H1 (cell line): ENCODE measurements at regions not wholly inside any gene's neighbourhood (a gene's known extent, or its start where the extent isn't known, plus 50 kb on each side); places are given as distances from the start of the nearest gene placed in this dataset.

ENCODE experiments used
- CTCF ChIA-PET: fragments of 300-600 bp; sonication (Branson Sonifier 250); formaldehyde crosslinking; loops from one replicate; lab custom pipeline; 2021; ENCODE audit not compliant: partially characterized antibody; lab: Charles Lee
- POLR2A ChIA-PET: fragments of 300-600 bp; sonication (Branson Sonifier 250); formaldehyde crosslinking; loops from one replicate; lab custom pipeline; 2021; ENCODE audit warnings: inconsistent platforms; ENCODE audit not compliant: partially characterized antibody; lab: Charles Lee
- DNase-seq, 2 experiments: peaks; one replicate each; pipeline versions ENCODE4 v3.0.0 to v3.0.0-alpha.2; 2010 to 2022; ENCODE audit warnings: low spot score in 2 of 2, low read depth in 1 of 2, mixed read lengths in 1 of 2
- FAIRE-seq: peaks from 2 replicates; lab custom pipeline; 2011; peaks lifted over from hg19 to GRCh38; lab: Jason Lieb, UNC
- H2AFZ ChIP-seq: 2 replicates; pipeline ENCODE4 v1.8.1; 2012; ENCODE audit warnings: low read length, inconsistent platforms
- H2AK5ac ChIP-seq: 2 replicates; pipeline ENCODE4 v1.6.1; 2013; ENCODE audit warnings: low read depth, low read length
- H2BK120ac ChIP-seq: replicated peaks from 2 replicates; pipeline ENCODE3; 2013; ENCODE audit warnings: low read depth, low read length, inconsistent platforms
- H2BK12ac ChIP-seq: 2 replicates; pipeline ENCODE4 v1.6.1; 2013; ENCODE audit warnings: low read depth, low read length
- H2BK15ac ChIP-seq: 2 replicates; pipeline ENCODE4 v1.6.1; 2013; ENCODE audit warnings: low read length
- H2BK20ac ChIP-seq: 2 replicates; pipeline ENCODE4 v1.6.1; 2013; ENCODE audit warnings: low read length
- H2BK5ac ChIP-seq: 2 replicates; pipeline ENCODE4 v1.6.1; 2013; ENCODE audit warnings: low read depth, low read length
- H3K14ac ChIP-seq: 2 replicates; pipeline ENCODE4 v1.6.1; 2013; ENCODE audit warnings: inconsistent platforms; ENCODE audit not compliant: insufficient read length
- H3K18ac ChIP-seq: 2 replicates; pipeline ENCODE4 v1.6.1; 2013; ENCODE audit warnings: low read length; ENCODE audit errors: extremely low read depth
- H3K23ac ChIP-seq: 2 replicates; pipeline ENCODE4 v1.6.1; 2013; ENCODE audit warnings: inconsistent platforms; ENCODE audit not compliant: insufficient read length
- H3K23me2 ChIP-seq: 2 replicates; pipeline ENCODE4 v1.6.1; 2013; ENCODE audit warnings: low read depth, low read length
- H3K27ac ChIP-seq: 2 replicates; pipeline ENCODE4 v1.6.1; 2011; ENCODE audit warnings: low read depth, low read length, inconsistent platforms
- H3K27me3 ChIP-seq, 4 experiments: replicated peaks in 1 of 4; 1 replicate in 1 of 4; 2 replicates in 3 of 4; pipeline versions ENCODE4 v1.6.1 to v1.8.1; 2011 to 2013; ENCODE audit warnings: low read length in 3 of 4, mild to moderate bottlenecking in 3 of 4, inconsistent platforms in 2 of 4, mixed read lengths in 2 of 4, moderate library complexity in 1 of 4; ENCODE audit not compliant: control insufficient read depth in 3 of 4, insufficient read depth in 3 of 4; ENCODE audit errors: extremely low read depth in 1 of 4
- H3K36me3 ChIP-seq, 4 experiments: 2 replicates each; pipeline versions ENCODE4 v1.6.1 to v1.8.1; 2011 to 2013; ENCODE audit warnings: mild to moderate bottlenecking in 4 of 4, low read length in 3 of 4, moderate library complexity in 2 of 4, control low read depth in 1 of 4, inconsistent platforms in 1 of 4; ENCODE audit not compliant: insufficient read depth in 4 of 4, control insufficient read depth in 2 of 4
- H3K4ac ChIP-seq: replicated peaks from 2 replicates; pipeline ENCODE3; 2013; ENCODE audit warnings: low read length, low read depth, mixed read lengths, inconsistent platforms; ENCODE audit not compliant: insufficient read length
- H3K4me1 ChIP-seq, 4 experiments: replicated peaks in 1 of 4; 1 replicate in 1 of 4; 2 replicates in 3 of 4; pipeline versions ENCODE4 v1.6.1 to v1.8.1; 2011 to 2013; ENCODE audit warnings: low read length in 3 of 4, inconsistent platforms in 2 of 4, mixed read lengths in 1 of 4; ENCODE audit not compliant: insufficient read depth in 4 of 4, control insufficient read depth in 3 of 4
- H3K4me2 ChIP-seq, 2 experiments: 2 replicates each; pipeline versions ENCODE4 v1.6.1 to v1.8.1; 2011 to 2013; ENCODE audit warnings: low read depth in 2 of 2, low read length in 2 of 2, control low read depth in 1 of 2, inconsistent platforms in 1 of 2, mild to moderate bottlenecking in 1 of 2; ENCODE audit not compliant: insufficient read depth in 1 of 2
- H3K4me3 ChIP-seq, 4 experiments: fragments of 200-600, 300-600 bp in 1 of 4; sonication (generic), shearing (Covaris generic), sonication (Bioruptor Twin) in 1 of 4; 2 replicates each; pipeline versions ENCODE4 v1.5.1 to v1.8.1; 2011 to 2016; ENCODE audit warnings: low read length in 4 of 4, low read depth in 3 of 4, control low read depth in 2 of 4, inconsistent platforms in 2 of 4, mild to moderate bottlenecking in 2 of 4, mixed read lengths in 1 of 4, moderate library complexity in 1 of 4; ENCODE audit not compliant: insufficient read depth in 2 of 4; ENCODE audit errors: extremely low read depth in 1 of 4
- H3K56ac ChIP-seq: replicated peaks from 2 replicates; pipeline ENCODE3; 2013; ENCODE audit warnings: low read depth, mild to moderate bottlenecking, mixed read lengths, low read length, inconsistent platforms; ENCODE audit not compliant: insufficient read length
- H3K79me1 ChIP-seq: 2 replicates; pipeline ENCODE4 v1.6.1; 2013; ENCODE audit warnings: low read depth, low read length, control low read depth
- H3K79me2 ChIP-seq, 2 experiments: 2 replicates each; pipeline versions ENCODE4 v1.6.1 to v1.8.1; 2012 to 2013; ENCODE audit warnings: low read length in 2 of 2, mild to moderate bottlenecking in 2 of 2, inconsistent platforms in 1 of 2; ENCODE audit not compliant: insufficient read depth in 2 of 2, control insufficient read depth in 1 of 2
- H3K9ac ChIP-seq, 4 experiments: replicated peaks in 1 of 4; 1 replicate in 1 of 4; 2 replicates in 3 of 4; pipeline versions ENCODE4 v1.6.1 to v1.8.1; 2011 to 2013; ENCODE audit warnings: low read depth in 3 of 4, low read length in 3 of 4, control low read depth in 2 of 4, mild to moderate bottlenecking in 2 of 4, moderate library complexity in 2 of 4, inconsistent platforms in 1 of 4; ENCODE audit errors: extremely low read depth in 1 of 4
- H3K9me3 ChIP-seq, 2 experiments: 2 replicates each; pipeline versions ENCODE4 v1.6.1 to v1.8.1; 2012 to 2013; ENCODE audit warnings: mild to moderate bottlenecking in 2 of 2, moderate library complexity in 2 of 2, control low read depth in 1 of 2, inconsistent platforms in 1 of 2, low read depth in 1 of 2, low read length in 1 of 2, mixed read lengths in 1 of 2; ENCODE audit not compliant: insufficient read depth in 2 of 2
- H4K20me1 ChIP-seq, 2 experiments: replicated peaks in 1 of 2; 2 replicates each; pipeline versions ENCODE3 to v1.8.1; 2011 to 2013; ENCODE audit warnings: inconsistent platforms in 2 of 2, low read length in 2 of 2, mild to moderate bottlenecking in 1 of 2; ENCODE audit not compliant: insufficient read depth in 2 of 2, control insufficient read depth in 1 of 2
- H4K5ac ChIP-seq: 2 replicates; pipeline ENCODE4 v1.6.1; 2013; ENCODE audit warnings: low read length, low read depth, mixed read lengths, inconsistent platforms; ENCODE audit not compliant: insufficient read length
- H4K8ac ChIP-seq: 2 replicates; pipeline ENCODE4 v1.8.0; 2013; ENCODE audit warnings: mild to moderate bottlenecking, moderate library complexity, low read length, inconsistent platforms; ENCODE audit not compliant: insufficient read depth; ENCODE audit errors: extremely low read depth
- H4K91ac ChIP-seq: replicated peaks from 2 replicates; pipeline ENCODE3; 2013; ENCODE audit warnings: low read length, mixed read lengths, inconsistent platforms; ENCODE audit not compliant: insufficient read length
- BACH1 ChIP-seq: IDR thresholded peaks from 2 replicates; pipeline ENCODE4 v1.6.1; 2012; ENCODE audit warnings: low read length, improper control_type of control experiment
- CBX8 ChIP-seq: fragments of 300-800, 300-1000 bp; sonication (generic); IDR thresholded peaks from 2 replicates; pipeline ENCODE4 v1.7.1; 2016; ENCODE audit warnings: low read depth, low read length, borderline replicate concordance
- CHD1 ChIP-seq: IDR thresholded peaks from 2 replicates; pipeline ENCODE4 v1.6.1; 2012; ENCODE audit warnings: low read depth, low read length, improper control_type of control experiment
- GABPA ChIP-seq: IDR thresholded peaks from 2 replicates; pipeline ENCODE4 v1.6.1; 2011; ENCODE audit warnings: mild to moderate bottlenecking, low read length, moderate library complexity, borderline replicate concordance; ENCODE audit not compliant: insufficient read depth
- GTF2F1 ChIP-seq: IDR thresholded peaks from 2 replicates; pipeline ENCODE4 v1.6.1; 2012; ENCODE audit warnings: low read depth, low read length, improper control_type of control experiment, borderline replicate concordance
- KDM1A ChIP-seq: fragments of 200-600, 300-600 bp; sonication (generic); IDR thresholded peaks from 2 replicates; pipeline ENCODE4 v1.7.1; 2016; ENCODE audit warnings: mild to moderate bottlenecking, low read length, borderline replicate concordance
- KDM4A ChIP-seq: IDR thresholded peaks from one replicate; pipeline ENCODE4 v1.7.1; 2012; ENCODE audit warnings: low read depth, mild to moderate bottlenecking, moderate library complexity, low read length, inconsistent platforms; ENCODE audit not compliant: severe bottlenecking
- KDM5A ChIP-seq: fragments of 200-600 bp; IDR thresholded peaks from 2 replicates; pipeline ENCODE4 v1.7.1; 2012; ENCODE audit warnings: mild to moderate bottlenecking, low read length, inconsistent platforms, mixed read lengths
- RAD21 ChIP-seq, 2 experiments: IDR thresholded peaks in 1 of 2; conservative IDR thresholded peaks in 1 of 2; 2 replicates each; pipeline ENCODE4 v1.6.1; 2011; ENCODE audit warnings: low read depth in 2 of 2, low read length in 2 of 2, improper control_type of control experiment in 1 of 2, inconsistent platforms in 1 of 2, mild to moderate bottlenecking in 1 of 2, moderate library complexity in 1 of 2
- RXRA ChIP-seq: IDR thresholded peaks from 2 replicates; pipeline ENCODE4 v1.6.1; 2011; ENCODE audit warnings: low read depth, mild to moderate bottlenecking, low read length, moderate library complexity; ENCODE audit not compliant: insufficient read depth
- SIN3A ChIP-seq, 2 experiments: IDR thresholded peaks in 1 of 2; conservative IDR thresholded peaks in 1 of 2; 2 replicates each; pipeline ENCODE4 v1.6.1; 2011 to 2012; ENCODE audit warnings: low read length in 2 of 2, improper control_type of control experiment in 1 of 2, low read depth in 1 of 2, mild to moderate bottlenecking in 1 of 2
- SRF ChIP-seq: IDR thresholded peaks from 2 replicates; pipeline ENCODE4 v1.6.1; 2011; ENCODE audit warnings: mild to moderate bottlenecking, low read depth, low read length, moderate library complexity
- TCF12 ChIP-seq: IDR thresholded peaks from 2 replicates; pipeline ENCODE4 v1.6.1; 2011; ENCODE audit warnings: low read depth, mild to moderate bottlenecking, low read length
- YY1 ChIP-seq: IDR thresholded peaks from 2 replicates; pipeline ENCODE4 v1.6.1; 2011; ENCODE audit warnings: low read depth, mild to moderate bottlenecking, low read length
- WGBS, 2 experiments: shearing (Covaris generic) in 1 of 2; methylation state at CpG; one replicate each; pipeline versions ENCODE4 v1.1.6 to v1.1.7; 2013 to 2015; ENCODE audit warnings: low lambda C conversion rate in 2 of 2, mixed read lengths in 2 of 2, inconsistent platforms in 1 of 2, low coverage in 1 of 2, missing lambda C conversion rate in 1 of 2; ENCODE audit not compliant: insufficient replicate concordance in 2 of 2, insufficient coverage in 1 of 2, insufficient read length in 1 of 2; ENCODE audit errors: extremely low coverage in 1 of 2, missing lambda C conversion rate in 1 of 2; 5-methylcytosine and 5-hydroxymethylcytosine counted together

GRCh38 chr5:166329149-166329800 lies 1962.2 kb upstream of the WWC1 start:
- H3K4me1 ChIP-seq: peaks cover 0 to 5% (median 2%) of the 10 kb centered on the region in 4 experiments; a peak in 5 of 7 replicates
- H2BK12ac ChIP-seq: no peak overlapping the region
- no peak overlapping the region for H4K5ac ChIP-seq
- no peaks in the 10 kb centered on the region for H3K79me2 ChIP-seq
- H3K9me3 ChIP-seq: no peaks in the 10 kb centered on the region
- H3K9ac ChIP-seq: no peak overlapping the region
- ChIA-PET POLR2A (no interaction called here), CTCF (no interaction called here)
- H2AK5ac ChIP-seq: no peak overlapping the region
- H4K8ac ChIP-seq: no peak overlapping the region
- no peak overlapping the region for H3K4ac ChIP-seq
- H2BK5ac ChIP-seq: no peak overlapping the region
- H3K36me3 ChIP-seq: no peaks in the 10 kb centered on the region
- no peak overlapping the region for H3K27ac ChIP-seq
- 95% methylated on average over 9 of the region's 9 CpGs; no CpG with 5 or more reads in 1 of the 2 experiments for WGBS, 2 experiments
- H2BK20ac ChIP-seq: no peak overlapping the region
- H3K14ac ChIP-seq: no peak overlapping the region
- H2AFZ ChIP-seq: no peak overlapping the region
- H2BK120ac ChIP-seq: no peak overlapping the region
- no peak overlapping the region for H3K4me3 ChIP-seq
- H4K91ac ChIP-seq: no peak overlapping the region
- FAIRE-seq (no peak), DNase-seq (no peak)
- H3K23ac ChIP-seq: no peak overlapping the region
- no peak overlapping the region for H2BK15ac ChIP-seq
- H4K20me1 ChIP-seq: no peaks in the 10 kb centered on the region
- H3K4me2 ChIP-seq: no peak overlapping the region
- peaks cover 0 to 13% (median 2%) of the 10 kb centered on the region in 4 experiments; a peak in 4 of 7 replicates for H3K27me3 ChIP-seq
- H3K56ac ChIP-seq: no peak overlapping the region
- H3K18ac ChIP-seq: no peak overlapping the region
- no peaks in the 10 kb centered on the region for H3K23me2 ChIP-seq
- H3K79me1 ChIP-seq: no peaks in the 10 kb centered on the region
- no peak for TF ChIP-seq GABPA
- no peak for TF ChIP-seq KDM4A
- no peak for TF ChIP-seq KDM1A
- TF ChIP-seq TCF12: no peak
- TF ChIP-seq SRF: no peak
- no peak for TF ChIP-seq CBX8
- no peak for TF ChIP-seq SIN3A (conservative IDR thresholded peaks at IDR 0.05 in 1 of 2, IDR thresholded peaks at IDR 0.05 in 1 of 2; ENCODE audit: low read depth in 1 of 2, low read length in 2 of 2)
- TF ChIP-seq KDM5A: no peak
- no peak for TF ChIP-seq YY1
- TF ChIP-seq RXRA: no peak
- no peak for TF ChIP-seq BACH1
- TF ChIP-seq RAD21 (IDR thresholded peaks at IDR 0.05 in 1 of 2, conservative IDR thresholded peaks at IDR 0.05 in 1 of 2; ENCODE audit: low read depth in 2 of 2, low read length in 2 of 2): no peak
- TF ChIP-seq CHD1: no peak
- no peak for TF ChIP-seq GTF2F1
